GM23338 (cell line): ENCODE measurements at regions not wholly inside any gene's neighbourhood (a gene's known extent, or its start where the extent isn't known, plus 50 kb on each side); places are given as distances from the start of the nearest gene placed in this dataset.

Source experiments
- ATAC-seq: fragments of 200-7000 bp; cut with Tn5 transposase; 3 replicates; pipeline ENCODE4 v1.9.1; 2020
- DNase-seq: peaks from one replicate; pipeline ENCODE4 v3.0.0-alpha.2; 2015; ENCODE audit warnings: low spot score
- H2AFZ ChIP-seq: fragments of 200-600 bp; sonication (generic); 2 replicates; pipeline ENCODE4 v1.8.0; 2016; ENCODE audit warnings: antibody characterized with exemption, mild to moderate bottlenecking, moderate library complexity
- H3F3A ChIP-seq: fragments of 200-600 bp; sonication (generic); replicated peaks from 2 replicates; pipeline ENCODE4 v1.8.0; 2017; ENCODE audit warnings: antibody characterized with exemption, mixed run types, low read depth
- H3K27ac ChIP-seq: fragments of 200-600 bp; sonication (generic); 2 replicates; pipeline ENCODE4 v1.6.1; 2016; ENCODE audit warnings: low read depth
- H3K27me3 ChIP-seq: fragments of 200-600 bp; sonication (generic); 2 replicates; pipeline ENCODE4 v1.8.0; 2016; ENCODE audit warnings: mild to moderate bottlenecking, mixed run types, moderate library complexity; ENCODE audit not compliant: insufficient read depth
- H3K36me3 ChIP-seq: fragments of 200-600 bp; sonication (generic); 2 replicates; pipeline ENCODE4 v1.8.0; 2016; ENCODE audit warnings: mild to moderate bottlenecking; ENCODE audit not compliant: insufficient read depth
- H3K4me1 ChIP-seq: fragments of 200-600 bp; sonication (generic); 2 replicates; pipeline ENCODE4 v1.8.0; 2016; ENCODE audit warnings: mild to moderate bottlenecking, moderate library complexity; ENCODE audit not compliant: insufficient read depth
- H3K4me2 ChIP-seq: fragments of 200-600 bp; sonication (generic); 2 replicates; pipeline ENCODE4 v1.7.1; 2017; ENCODE audit warnings: mixed run types
- H3K4me3 ChIP-seq: fragments of 200-600 bp; sonication (generic); 2 replicates; pipeline ENCODE4 v1.6.1; 2016; ENCODE audit warnings: mixed run types
- H3K79me2 ChIP-seq: fragments of 200-600 bp; sonication (generic); replicated peaks from 2 replicates; pipeline ENCODE4 v1.8.0; 2017; ENCODE audit warnings: mild to moderate bottlenecking; ENCODE audit not compliant: insufficient read depth
- H3K9me2 ChIP-seq: fragments of 200-600 bp; sonication (generic); 2 replicates; pipeline ENCODE4 v1.8.0; 2017; ENCODE audit not compliant: insufficient read depth
- H4K20me1 ChIP-seq: fragments of 200-600 bp; sonication (generic); replicated peaks from 2 replicates; pipeline ENCODE4 v1.8.0; 2017; ENCODE audit warnings: mild to moderate bottlenecking; ENCODE audit not compliant: insufficient read depth
- H3K27ac Mint-ChIP-seq: 2 replicates; pipeline ENCODE4 v1.8.0; 2020; ENCODE audit warnings: inconsistent platforms, mild to moderate bottlenecking, moderate library complexity, mixed read lengths
- H3K27me3 Mint-ChIP-seq: 3 replicates; pipeline ENCODE4 v1.8.0; 2022; ENCODE audit warnings: low read depth, mild to moderate bottlenecking, moderate library complexity, mixed read lengths, inconsistent platforms; ENCODE audit not compliant: insufficient read depth, poor library complexity
- H3K36me3 Mint-ChIP-seq: 3 replicates; pipeline ENCODE4 v1.8.0; 2021; ENCODE audit warnings: low read depth, mild to moderate bottlenecking, inconsistent platforms, moderate library complexity, mixed read lengths
- H3K4me1 Mint-ChIP-seq: 3 replicates; pipeline ENCODE4 v1.8.0; 2020; ENCODE audit warnings: mild to moderate bottlenecking, inconsistent platforms, mixed read lengths
- H3K4me3 Mint-ChIP-seq: 3 replicates; pipeline ENCODE4 v1.8.0; 2021; ENCODE audit warnings: moderate library complexity, mild to moderate bottlenecking, inconsistent platforms, mixed read lengths
- H3K9me3 Mint-ChIP-seq: 3 replicates; pipeline ENCODE4 v1.8.0; 2020; ENCODE audit warnings: moderate library complexity, mild to moderate bottlenecking, inconsistent platforms, mixed read lengths
- CREB1 ChIP-seq: fragments of 250-450 bp; sonication (Bioruptor Pico); IDR thresholded peaks from 2 replicates; pipeline ENCODE4 v1.5.0; 2020; ENCODE audit warnings: low read depth, mild to moderate bottlenecking, moderate library complexity
- CTCF ChIP-seq, 2 experiments: fragments of 200-600 bp in 1 of 2; sonication (generic) in 1 of 2; conservative IDR thresholded peaks; 2 replicates each; pipeline versions ENCODE4 v1.5.1 to v1.6.1; 2016 to 2017; ENCODE audit warnings: antibody characterized with exemption in 2 of 2, low read depth in 2 of 2, mild to moderate bottlenecking in 2 of 2, moderate library complexity in 1 of 2
- ETS1 ChIP-seq: IDR thresholded peaks from 2 replicates; pipeline ENCODE4 v1.6.1; 2016; ENCODE audit warnings: antibody characterized with exemption
- EZH2 ChIP-seq: fragments of 200-600 bp; sonication (generic); IDR thresholded peaks from one replicate; pipeline ENCODE4 v1.8.0; 2017; ENCODE audit warnings: antibody characterized with exemption, mild to moderate bottlenecking, low read depth; ENCODE audit not compliant: unreplicated experiment
- EZH2phosphoT487 ChIP-seq: fragments of 200-600 bp; sonication (generic); IDR thresholded peaks from one replicate; pipeline ENCODE4 v1.8.1; 2018; ENCODE audit warnings: antibody characterized with exemption; ENCODE audit not compliant: unreplicated experiment
- NANOG ChIP-seq: IDR thresholded peaks from 2 replicates; pipeline ENCODE4 v1.6.1; 2016; ENCODE audit warnings: antibody characterized with exemption, borderline replicate concordance
- POLR2AphosphoS5 ChIP-seq: IDR thresholded peaks from 2 replicates; pipeline ENCODE4 v1.6.1; 2016; ENCODE audit warnings: antibody characterized with exemption, low read depth
- REST ChIP-seq: IDR thresholded peaks from one replicate; pipeline ENCODE4 v1.6.1; 2018; ENCODE audit warnings: antibody characterized with exemption; ENCODE audit not compliant: unreplicated experiment
- STAT1 ChIP-seq: IDR thresholded peaks from one replicate; pipeline ENCODE4 v1.6.1; 2016; ENCODE audit warnings: antibody characterized with exemption; ENCODE audit not compliant: unreplicated experiment
- ZNF114 ChIP-seq: fragments of 250-450 bp; sonication (Bioruptor Pico); IDR thresholded peaks from 2 replicates; pipeline ENCODE4 v1.5.0; 2020; ENCODE audit warnings: mild to moderate bottlenecking, moderate library complexity
- ZNF331 ChIP-seq: fragments of 250-450 bp; sonication (Bioruptor Pico); IDR thresholded peaks from 2 replicates; pipeline ENCODE4 v1.5.0; 2020; ENCODE audit warnings: low read depth, mild to moderate bottlenecking, moderate library complexity
- ZNF462 ChIP-seq: fragments of 250-450 bp; sonication (Bioruptor Pico); IDR thresholded peaks from 2 replicates; pipeline ENCODE4 v1.5.0; 2020; ENCODE audit warnings: mild to moderate bottlenecking, moderate library complexity

GRCh38 chr4:123018396-123018775 is 96.0 kb upstream of the NUDT6 start:
- Mint-ChIP-seq H3K4me1 (no peaks in the 10 kb centered on the region), H3K9me3 (peaks cover 31% of the 10 kb centered on the region), H3K36me3 (peaks cover 50% of the 10 kb centered on the region), H3K4me3 (no peak overlapping the region), H3K27ac (no peak overlapping the region), H3K27me3 (peaks cover 2% of the 10 kb centered on the region)
- no peaks in the 10 kb centered on the region for H3K4me1 ChIP-seq
- H3K27me3 ChIP-seq, result no peaks in the 10 kb centered on the region
- no peak overlapping the region for H3K27ac ChIP-seq
- H2AFZ ChIP-seq, result no peak overlapping the region
- H3K4me2 ChIP-seq, result no peak overlapping the region
- no peaks in the 10 kb centered on the region; the same call in 1 of the 2 replicates for H4K20me1 ChIP-seq
- H3K4me3 ChIP-seq, result no peak overlapping the region
- DNase-seq (no peak), ATAC-seq (no peak)
- H3K9me2 ChIP-seq, result no peaks in the 10 kb centered on the region
- H3F3A ChIP-seq, result no peaks in the 10 kb centered on the region
- H3K79me2 ChIP-seq, result no peaks in the 10 kb centered on the region
- no peak for TF ChIP-seq CREB1 (CRISPR knock-in tag)
- no peak for TF ChIP-seq EZH2phosphoT487
- no peak for TF ChIP-seq CTCF (conservative IDR thresholded peaks at IDR 0.05; ENCODE audit: low read depth in 2 of 2)
- TF ChIP-seq EZH2, result no peak
- no peak for TF ChIP-seq ETS1
- no peak for TF ChIP-seq POLR2AphosphoS5
- TF ChIP-seq NANOG, result no peak
- TF ChIP-seq STAT1, result no peak
- TF ChIP-seq ZNF114 (CRISPR knock-in tag), result no peak
- no peak for TF ChIP-seq ZNF331
- TF ChIP-seq REST, result no peak
- no peak for TF ChIP-seq ZNF462
- no peaks in the 10 kb centered on the region for H3K36me3 ChIP-seq
